ENCODE measurements at regions not wholly inside any gene's neighbourhood (a gene's known extent, or its start where the extent isn't known, plus 50 kb on each side); places are given as distances from the start of the nearest gene placed in this dataset.
"Not testable (repeated sequence)": the region's sequence is repeated elsewhere in the genome, so short reads cannot be mapped to it uniquely, and the experiment has no call there.

GRCh38 chr16:59013930-59014329 lies 279.8 kb upstream of the GOT2 start:
- WGBS, 2 donors = 70 to 82% methylated on average over 6 of the region's 6 CpGs
- intact Hi-C loops (cut with DNase I) = no loop called here
- H3K27me3 ChIP-seq = peaks cover 0 to 3% (median 0%) of the 10 kb centered on the region in 3 donors
- no peaks in the 10 kb centered on the region for H3K9me3 ChIP-seq
- H3K4me3 ChIP-seq = no peak overlapping the region
- H3K4me1 ChIP-seq = no peaks in the 10 kb centered on the region
- H3K36me3 ChIP-seq = no peaks in the 10 kb centered on the region
- no peak for TF ChIP-seq EP300 (IDR thresholded peaks at IDR 0.05)
- no peak for TF ChIP-seq CTCF (IDR thresholded peaks at IDR 0.05)
- no peak for TF ChIP-seq POLR2A (IDR thresholded peaks at IDR 0.05)
- TF ChIP-seq POLR2AphosphoS5 (IDR thresholded peaks at IDR 0.05) = no peak
- no peak overlapping the region for H3K27ac ChIP-seq
- no peak for DNase-seq

- Histone ChIP-seq H3K4me3 (no peak overlapping the region), H3K36me3 (no peaks in the 10 kb centered on the region), H3K4me1 (no peaks in the 10 kb centered on the region), H3K27ac (no peak overlapping the region), H3K9me3 (no peaks in the 10 kb centered on the region), H3K27me3 (no peaks in the 10 kb centered on the region)
- TF ChIP-seq POLR2AphosphoS5 (IDR thresholded peaks at IDR 0.05) (no peak), CTCF (IDR thresholded peaks at IDR 0.05) (no peak), POLR2A (IDR thresholded peaks at IDR 0.05) (no peak), EP300 (IDR thresholded peaks at IDR 0.05) (no peak)
- intact Hi-C loops (cut with DNase I) = no loop called here
- WGBS, 2 donors = 67 to 76% methylated on average over 5 of the region's 5 CpGs
- no peak for DNase-seq
These were observed 265.6 kb upstream of the GOT2 start for GRCh38 chr16:58999762-59000161.

GRCh38 chr16:58992755-58993154 lies 258.6 kb upstream of the GOT2 start:
- H3K4me1 ChIP-seq; H3K27me3 ChIP-seq; DNase-seq; H3K4me3 ChIP-seq; H3K9me3 ChIP-seq; intact Hi-C loops (cut with DNase I); H3K27ac ChIP-seq; H3K36me3 ChIP-seq: not testable (repeated sequence)
- WGBS, 2 donors = 51 to 73% methylated on average over 8 of the region's 8 CpGs

- intact Hi-C loops (cut with DNase I); DNase-seq; H3K27ac ChIP-seq; H3K9me3 ChIP-seq; H3K4me3 ChIP-seq; H3K4me1 ChIP-seq; H3K36me3 ChIP-seq; H3K27me3 ChIP-seq: not testable (repeated sequence)
- WGBS, 2 donors = 89 to 91% methylated on average over 19 of the region's 19 CpGs
These were observed 249.3 kb upstream of the GOT2 start for GRCh38 chr16:58983181-58983965.

GRCh38 chr16:58970775-58971174 lies 236.7 kb upstream of the GOT2 start:
- Histone ChIP-seq H3K4me1 (peaks cover 0 to 6% (median 0%) of the 10 kb centered on the region in 4 donors), H3K27me3 (no peaks in the 10 kb centered on the region), H3K9me3 (no peaks in the 10 kb centered on the region), H3K4me3 (no peak overlapping the region), H3K36me3 (no peaks in the 10 kb centered on the region), H3K27ac (no peak overlapping the region)
- no peak for DNase-seq
- 82 to 96% methylated on average over 1 of the region's 1 CpG for WGBS, 2 donors
- intact Hi-C loops (cut with DNase I) = no loop called here
- TF ChIP-seq POLR2A (IDR thresholded peaks at IDR 0.05) (no peak), EP300 (IDR thresholded peaks at IDR 0.05) (no peak), POLR2AphosphoS5 (IDR thresholded peaks at IDR 0.05) (no peak), CTCF (IDR thresholded peaks at IDR 0.05) (no peak)

- Histone ChIP-seq H3K9me3 (no peaks in the 10 kb centered on the region), H3K36me3 (no peaks in the 10 kb centered on the region), H3K27ac (no peak overlapping the region), H3K4me1 (no peaks in the 10 kb centered on the region), H3K27me3 (no peaks in the 10 kb centered on the region), H3K4me3 (no peak overlapping the region)
- WGBS, 2 donors = 39 to 67% methylated on average over 3 of the region's 3 CpGs
- intact Hi-C loops (cut with DNase I) = no loop called here
- DNase-seq = no peak
- TF ChIP-seq POLR2AphosphoS5 (IDR thresholded peaks at IDR 0.05) = no peak
- no peak for TF ChIP-seq POLR2A (IDR thresholded peaks at IDR 0.05)
- no peak for TF ChIP-seq EP300 (IDR thresholded peaks at IDR 0.05)
These were observed 229.4 kb upstream of the GOT2 start for GRCh38 chr16:58963479-58963878.
